ENCODE measurements at regions not wholly inside any gene's neighbourhood (a gene's known extent, or its start where the extent isn't known, plus 50 kb on each side); places are given as distances from the start of the nearest gene placed in this dataset.

GRCh38 chr12:126782083-126782482 is 1484.9 kb upstream of the TMEM132C start:
- TF ChIP-seq, protein P1, sequence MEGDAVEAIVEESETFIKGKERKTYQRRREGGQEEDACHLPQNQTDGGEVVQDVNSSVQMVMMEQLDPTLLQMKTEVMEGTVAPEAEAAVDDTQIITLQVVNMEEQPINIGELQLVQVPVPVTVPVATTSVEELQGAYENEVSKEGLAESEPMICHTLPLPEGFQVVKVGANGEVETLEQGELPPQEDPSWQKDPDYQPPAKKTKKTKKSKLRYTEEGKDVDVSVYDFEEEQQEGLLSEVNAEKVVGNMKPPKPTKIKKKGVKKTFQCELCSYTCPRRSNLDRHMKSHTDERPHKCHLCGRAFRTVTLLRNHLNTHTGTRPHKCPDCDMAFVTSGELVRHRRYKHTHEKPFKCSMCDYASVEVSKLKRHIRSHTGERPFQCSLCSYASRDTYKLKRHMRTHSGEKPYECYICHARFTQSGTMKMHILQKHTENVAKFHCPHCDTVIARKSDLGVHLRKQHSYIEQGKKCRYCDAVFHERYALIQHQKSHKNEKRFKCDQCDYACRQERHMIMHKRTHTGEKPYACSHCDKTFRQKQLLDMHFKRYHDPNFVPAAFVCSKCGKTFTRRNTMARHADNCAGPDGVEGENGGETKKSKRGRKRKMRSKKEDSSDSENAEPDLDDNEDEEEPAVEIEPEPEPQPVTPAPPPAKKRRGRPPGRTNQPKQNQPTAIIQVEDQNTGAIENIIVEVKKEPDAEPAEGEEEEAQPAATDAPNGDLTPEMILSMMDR (IDR thresholded peaks at IDR 0.05; ENCODE audit: insufficient read depth, low read length): no peak
- TF ChIP-seq POLR2AphosphoS5 (IDR thresholded peaks at IDR 0.05; ENCODE audit: low read depth) (no peak), GABPA (IDR thresholded peaks at IDR 0.05; ENCODE audit: low read depth) (no peak), REST (IDR thresholded peaks at IDR 0.05; ENCODE audit: insufficient replicate concordance, low read depth) (no peak), SPI1 (IDR thresholded peaks at IDR 0.05; ENCODE audit: borderline replicate concordance, low read depth) (no peak)

Measured in HL-60 (cell line).